Neural cell (in vitro differentiated cells): ENCODE measurements at regions not wholly inside any gene's neighbourhood (a gene's known extent, or its start where the extent isn't known, plus 50 kb on each side); places are given as distances from the start of the nearest gene placed in this dataset.

Source experiments
- CTCF ChIP-seq: fragments of 450-650 bp; IDR thresholded peaks from 2 replicates; pipeline ENCODE4 v1.5.1; 2014; ENCODE audit warnings: antibody characterized with exemption, mild to moderate bottlenecking, moderate library complexity; ENCODE audit not compliant: poor library complexity, severe bottlenecking
- MXI1 ChIP-seq: fragments of 450-650 bp; conservative IDR thresholded peaks from 2 replicates; pipeline ENCODE4 v1.6.1; 2014; ENCODE audit warnings: antibody characterized with exemption, mild to moderate bottlenecking; ENCODE audit not compliant: poor library complexity, severe bottlenecking
- POLR2AphosphoS5 ChIP-seq: IDR thresholded peaks from 2 replicates; pipeline ENCODE4 v1.6.1; 2012
- RAD21 ChIP-seq: fragments of 450-650 bp; conservative IDR thresholded peaks from 2 replicates; pipeline ENCODE4 v1.6.1; 2014; ENCODE audit warnings: antibody characterized with exemption, mild to moderate bottlenecking, moderate library complexity
- REST ChIP-seq: IDR thresholded peaks from 2 replicates; pipeline ENCODE4 v1.6.1; 2012; ENCODE audit warnings: borderline replicate concordance
- SMC3 ChIP-seq: fragments of 450-650 bp; conservative IDR thresholded peaks from 2 replicates; pipeline ENCODE4 v1.6.1; 2014; ENCODE audit warnings: antibody characterized with exemption, mild to moderate bottlenecking, moderate library complexity; ENCODE audit not compliant: poor library complexity
- TAF1 ChIP-seq: IDR thresholded peaks from 2 replicates; pipeline ENCODE4 v1.6.1; 2012; ENCODE audit warnings: low read depth

- TF ChIP-seq CTCF (no peak), POLR2AphosphoS5 (no peak), SMC3 (no peak), RAD21 (no peak), MXI1 (peak; percentile 7), TAF1 (no peak), REST (no peak)
Measured at GRCh38 chr3:14274999-14275961, 96.7 kb downstream of the LSM3 start.
